Spleen (tissue), 11 donors: ENCODE measurements at regions not wholly inside any gene's neighbourhood (a gene's known extent, or its start where the extent isn't known, plus 50 kb on each side); places are given as distances from the start of the nearest gene placed in this dataset.
"Not testable (repeated sequence)": the region's sequence is repeated elsewhere in the genome, so short reads cannot be mapped to it uniquely, and the experiment has no call there.

ENCODE experiments used
- DNase-seq: peaks from one replicate; pipeline ENCODE4 v3.0.0-alpha.2; 2020
- H3K27ac ChIP-seq, 8 donors: fragments of 200-600 bp; sonication (generic) in 7 of 8; 1 replicate in 4 of 8; 2 replicates in 4 of 8; pipeline versions ENCODE4 v1.5.0 to v1.8.0; 2016 to 2021; ENCODE audit warnings: inconsistent platforms in 4 of 8, mild to moderate bottlenecking in 4 of 8, moderate library complexity in 1 of 8
- H3K27me3 ChIP-seq, 7 donors: fragments of 200-600 bp; sonication (generic) in 6 of 7; replicated peaks in 1 of 7; 1 replicate in 4 of 7; 2 replicates in 3 of 7; pipeline versions ENCODE4 v1.5.0 to v1.8.0; 2016 to 2021; ENCODE audit warnings: inconsistent platforms in 3 of 7, mild to moderate bottlenecking in 1 of 7
- H3K36me3 ChIP-seq, 6 donors: fragments of 200-600 bp; sonication (generic) in 5 of 6; 1 replicate in 4 of 6; 2 replicates in 2 of 6; pipeline versions ENCODE4 v1.5.0 to v1.8.0; 2016 to 2021; ENCODE audit warnings: inconsistent platforms in 2 of 6
- H3K4me1 ChIP-seq, 6 donors: fragments of 200-600 bp; sonication (generic) in 5 of 6; 1 replicate in 3 of 6; 2 replicates in 3 of 6; pipeline versions ENCODE4 v1.5.0 to v1.8.0; 2016 to 2021; ENCODE audit warnings: inconsistent platforms in 3 of 6
- H3K4me3 ChIP-seq, 8 donors: fragments of 200-600 bp; sonication (generic) in 7 of 8; 1 replicate in 4 of 8; 2 replicates in 4 of 8; pipeline versions ENCODE4 v1.5.0 to v1.8.0; 2016 to 2021; ENCODE audit warnings: inconsistent platforms in 4 of 8, mild to moderate bottlenecking in 4 of 8, moderate library complexity in 2 of 8
- H3K9me3 ChIP-seq, 8 donors: fragments of 200-600 bp; sonication (generic) in 7 of 8; 1 replicate in 4 of 8; 2 replicates in 4 of 8; pipeline versions ENCODE4 v1.5.0 to v1.8.0; 2016 to 2021; ENCODE audit warnings: inconsistent platforms in 4 of 8
- POLR2A ChIP-seq, 3 donors: fragments of 450-650 bp; IDR thresholded peaks; one replicate each; pipeline ENCODE4 v1.5.1; 2017; ENCODE audit warnings: antibody characterized with exemption in 3 of 3, mild to moderate bottlenecking in 1 of 3
- POLR2AphosphoS5 ChIP-seq, 3 donors: sonication (generic); formaldehyde crosslinking; IDR thresholded peaks; one replicate each; pipeline ENCODE4 v1.5.1; 2017; ENCODE audit warnings: antibody characterized with exemption in 3 of 3
- WGBS, 5 donors: extraction: QIAGEN DNeasy Blood & Tissue Kit in 3 of 5; methylation state at CpG; one replicate each; pipeline versions ENCODE4 v1.1.5 to v1.1.7; 2013 to 2018; 5-methylcytosine and 5-hydroxymethylcytosine counted together
- intact Hi-C: fragments of 100-400 bp; cut with DNase I; formaldehyde crosslinking; loops from one replicate; pipeline ENCODE4 v1.15.0; 2023; ENCODE audit warnings: low total_unique reads
- TF ChIP-seq, protein P1 (sequence below), 11 experiments: fragments of 200-600 bp in 7 of 11; fragments of 450-650 bp in 4 of 11; sonication (generic) in 4 of 11; IDR thresholded peaks in 8 of 11; conservative IDR thresholded peaks in 3 of 11; 1 replicate in 7 of 11; 2 replicates in 4 of 11; pipeline versions ENCODE4 v1.4.0 to v1.8.0; 2016 to 2021; ENCODE audit warnings: antibody characterized with exemption in 11 of 11, inconsistent platforms in 4 of 11, mild to moderate bottlenecking in 1 of 11
- donor health status: healthy with polysubstance abuse.
- donor health status: DM: no; HTN: no; CAD: no; lungs with moderate emphysema.
- donor health status: DM: no; HTN: no; CAD: no.
- donor health status: Bipolar disorder and iron deficiency.
- donor health status: healthy.
- donor health status: DM: no; HTN: no; CAD: no.
- donor health status: DM: yes; HTN: yes; CAD: no.

DNA sequence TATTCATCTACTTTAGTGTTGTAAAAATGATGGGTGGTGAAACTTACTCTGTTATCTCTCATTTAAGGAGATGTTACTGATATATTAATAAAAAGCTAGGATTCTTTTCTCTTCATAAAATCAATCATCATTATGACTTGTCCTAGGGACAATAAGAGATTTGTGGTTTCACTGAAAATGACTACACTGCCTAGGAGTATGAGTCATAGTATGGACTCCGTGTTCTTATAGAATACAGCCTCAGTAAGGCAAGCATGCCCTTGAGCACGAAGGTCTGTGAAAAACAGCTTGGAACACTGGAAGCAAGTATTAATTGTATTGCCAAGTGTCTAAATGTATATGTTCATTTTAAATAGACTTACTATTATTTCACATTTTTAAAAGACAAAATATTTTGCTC, 749.2 kb upstream of the PCDH15 start:
- DNase-seq: no peak
- H3K4me1 ChIP-seq: no peaks in the 10 kb centered on the region
- 53 to 72% (median 57%) methylated on average over 2 of the region's 2 CpGs for WGBS, 5 donors
- TF ChIP-seq POLR2AphosphoS5 (IDR thresholded peaks at IDR 0.05) (no peak), POLR2A (IDR thresholded peaks at IDR 0.05) (no peak)
- TF ChIP-seq, protein P1, sequence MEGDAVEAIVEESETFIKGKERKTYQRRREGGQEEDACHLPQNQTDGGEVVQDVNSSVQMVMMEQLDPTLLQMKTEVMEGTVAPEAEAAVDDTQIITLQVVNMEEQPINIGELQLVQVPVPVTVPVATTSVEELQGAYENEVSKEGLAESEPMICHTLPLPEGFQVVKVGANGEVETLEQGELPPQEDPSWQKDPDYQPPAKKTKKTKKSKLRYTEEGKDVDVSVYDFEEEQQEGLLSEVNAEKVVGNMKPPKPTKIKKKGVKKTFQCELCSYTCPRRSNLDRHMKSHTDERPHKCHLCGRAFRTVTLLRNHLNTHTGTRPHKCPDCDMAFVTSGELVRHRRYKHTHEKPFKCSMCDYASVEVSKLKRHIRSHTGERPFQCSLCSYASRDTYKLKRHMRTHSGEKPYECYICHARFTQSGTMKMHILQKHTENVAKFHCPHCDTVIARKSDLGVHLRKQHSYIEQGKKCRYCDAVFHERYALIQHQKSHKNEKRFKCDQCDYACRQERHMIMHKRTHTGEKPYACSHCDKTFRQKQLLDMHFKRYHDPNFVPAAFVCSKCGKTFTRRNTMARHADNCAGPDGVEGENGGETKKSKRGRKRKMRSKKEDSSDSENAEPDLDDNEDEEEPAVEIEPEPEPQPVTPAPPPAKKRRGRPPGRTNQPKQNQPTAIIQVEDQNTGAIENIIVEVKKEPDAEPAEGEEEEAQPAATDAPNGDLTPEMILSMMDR (IDR thresholded peaks at IDR 0.05 in 8 of 11, conservative IDR thresholded peaks at IDR 0.05 in 3 of 11): no peak
- no peak overlapping the region for H3K27ac ChIP-seq
- no peaks in the 10 kb centered on the region for H3K27me3 ChIP-seq
- no peaks in the 10 kb centered on the region for H3K9me3 ChIP-seq
- intact Hi-C loops: no loop called here
- H3K4me3 ChIP-seq: no peak overlapping the region
- no peaks in the 10 kb centered on the region for H3K36me3 ChIP-seq

DNA sequence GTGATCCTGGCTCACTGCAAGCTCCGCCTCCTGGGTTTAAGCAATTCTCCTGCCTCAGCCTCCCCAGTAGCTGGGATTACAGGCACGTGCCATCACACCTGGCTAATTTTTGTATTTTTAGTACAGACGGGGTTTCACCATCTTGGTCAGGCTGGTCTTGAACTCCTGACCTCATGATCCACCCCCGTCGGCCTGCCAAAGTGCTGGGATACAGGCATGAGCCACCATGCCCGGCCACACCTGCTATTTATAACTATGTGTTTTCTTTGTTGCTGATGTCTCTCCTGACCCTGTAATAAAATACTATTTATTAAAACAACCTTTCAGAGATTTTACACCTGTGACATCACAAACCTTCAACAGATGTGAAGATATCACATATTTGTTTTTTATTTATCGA, 736.5 kb upstream of the PCDH15 start:
- 87 to 92% (median 91%) methylated on average over 7 of the region's 7 CpGs for WGBS, 5 donors
- H3K27ac ChIP-seq, H3K4me1 ChIP-seq, intact Hi-C loops, H3K4me3 ChIP-seq, H3K27me3 ChIP-seq, H3K36me3 ChIP-seq, DNase-seq: not testable (repeated sequence)
- H3K9me3 ChIP-seq: peaks cover 0 to 17% (median 5%) of the 10 kb centered on the region in 8 donors

DNA sequence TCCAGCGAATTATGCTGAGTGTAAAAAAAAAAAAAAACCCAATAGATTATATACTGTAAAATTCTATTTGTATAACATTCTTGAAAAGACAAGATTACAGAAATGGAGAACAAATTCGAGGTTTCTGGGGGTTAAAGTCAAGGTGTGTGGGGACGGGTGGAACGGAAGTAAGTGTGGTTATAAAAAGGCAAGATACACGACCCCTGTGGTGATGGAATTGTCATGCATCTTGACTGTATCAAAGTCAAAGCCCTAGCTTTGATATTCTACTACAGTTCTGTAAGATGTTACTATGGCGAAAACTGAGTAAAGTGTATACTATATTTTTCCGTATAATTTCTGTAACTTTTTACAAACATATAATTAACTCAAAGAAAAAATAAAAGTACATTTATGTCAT, 718.2 kb upstream of the PCDH15 start:
- H3K4me3 ChIP-seq: no peak overlapping the region
- H3K9me3 ChIP-seq: no peaks in the 10 kb centered on the region
- H3K27ac ChIP-seq: no peak overlapping the region
- TF ChIP-seq POLR2A (IDR thresholded peaks at IDR 0.05) (no peak), POLR2AphosphoS5 (IDR thresholded peaks at IDR 0.05) (no peak)
- TF ChIP-seq, protein P1 (IDR thresholded peaks at IDR 0.05 in 8 of 11, conservative IDR thresholded peaks at IDR 0.05 in 3 of 11): no peak
- intact Hi-C loops: no loop called here
- WGBS, 5 donors: 64 to 75% (median 70%) methylated on average over 7 of the region's 7 CpGs
- no peaks in the 10 kb centered on the region for H3K36me3 ChIP-seq
- no peaks in the 10 kb centered on the region for H3K4me1 ChIP-seq
- no peak for DNase-seq
- no peaks in the 10 kb centered on the region for H3K27me3 ChIP-seq

DNA sequence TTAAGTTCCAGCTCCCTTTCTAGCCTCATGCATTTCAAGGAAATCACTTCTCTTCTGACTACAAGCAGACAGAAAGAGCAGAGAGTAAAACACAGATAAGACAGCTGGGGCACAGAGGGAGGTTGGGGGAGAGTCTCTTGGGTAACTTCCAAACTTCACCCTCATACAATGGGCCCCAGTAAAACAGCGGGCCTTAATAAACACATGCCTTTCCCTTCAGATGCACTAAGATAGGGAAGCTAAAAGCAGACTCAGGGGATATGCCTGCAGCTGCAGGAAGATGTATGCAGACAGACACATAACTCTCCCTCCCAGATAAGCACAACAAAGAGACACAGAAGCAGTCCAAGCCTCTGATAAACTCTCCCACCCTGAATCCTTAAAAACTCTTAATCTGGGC, 717.4 kb upstream of the PCDH15 start:
- H3K27ac ChIP-seq, DNase-seq: not testable (repeated sequence)
- WGBS, 5 donors: 3 to 33% (median 15%) methylated on average over 1 of the region's 1 CpG

DNA sequence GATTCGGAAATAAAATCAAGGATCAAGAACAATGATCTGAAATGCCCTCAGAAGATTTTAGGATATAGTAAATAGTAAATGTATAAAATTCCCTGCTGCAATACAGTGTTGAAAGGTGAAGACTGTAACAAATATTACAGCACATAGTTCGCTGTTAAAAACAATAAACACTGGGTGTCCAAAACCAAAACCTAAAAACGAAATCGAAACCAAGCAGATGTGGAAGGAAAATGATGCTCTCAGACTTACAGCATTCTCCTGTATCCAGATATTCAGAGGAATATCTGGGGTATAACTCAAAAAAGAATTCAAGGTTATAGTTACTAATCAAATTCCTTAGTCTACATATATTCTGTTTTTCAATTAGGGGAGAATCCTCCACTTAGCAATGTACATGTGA, 708.1 kb upstream of the PCDH15 start:
- DNase-seq: no peak
- no peaks in the 10 kb centered on the region for H3K27me3 ChIP-seq
- no peak overlapping the region for H3K4me3 ChIP-seq
- H3K9me3 ChIP-seq: no peaks in the 10 kb centered on the region
- no peaks in the 10 kb centered on the region for H3K36me3 ChIP-seq
- WGBS, 5 donors: 79 to 91% (median 80%) methylated on average over 4 of the region's 4 CpGs
- no peak overlapping the region for H3K27ac ChIP-seq
- H3K4me1 ChIP-seq: no peaks in the 10 kb centered on the region
- TF ChIP-seq, protein P1 (IDR thresholded peaks at IDR 0.05 in 8 of 11, conservative IDR thresholded peaks at IDR 0.05 in 3 of 11): no peak
- TF ChIP-seq POLR2A (IDR thresholded peaks at IDR 0.05) (no peak), POLR2AphosphoS5 (IDR thresholded peaks at IDR 0.05) (no peak)
- intact Hi-C loops: no loop called here

More for the DNA sequence above, 717.4 kb upstream of the PCDH15 start:
- H3K4me3 ChIP-seq, H3K9me3 ChIP-seq, intact Hi-C loops, H3K36me3 ChIP-seq, H3K27me3 ChIP-seq, H3K4me1 ChIP-seq: not testable (repeated sequence)
